Mesothelial cell of epicardium (in vitro differentiated cells): ENCODE measurements at regions not wholly inside any gene's neighbourhood (a gene's known extent, or its start where the extent isn't known, plus 50 kb on each side); places are given as distances from the start of the nearest gene placed in this dataset.

Source experiments
- DNase-seq, 2 experiments: peaks; one replicate each; pipeline ENCODE4 v3.0.0; 2021; ENCODE audit warnings: low spot score in 2 of 2; ENCODE audit not compliant: unreplicated experiment in 2 of 2
- H3K27ac Mint-ChIP-seq: 2 replicates; pipeline ENCODE4 v1.8.0; 2021; ENCODE audit warnings: mixed read lengths
- H3K27me3 Mint-ChIP-seq: 2 replicates; pipeline ENCODE4 v1.8.0; 2021; ENCODE audit warnings: low read depth, mixed read lengths
- H3K36me3 Mint-ChIP-seq: 2 replicates; pipeline ENCODE4 v1.8.0; 2021; ENCODE audit warnings: mixed read lengths
- H3K4me1 Mint-ChIP-seq: 2 replicates; pipeline ENCODE4 v1.8.0; 2021; ENCODE audit warnings: mixed read lengths
- H3K4me3 Mint-ChIP-seq: 2 replicates; pipeline ENCODE4 v1.8.0; 2021; ENCODE audit warnings: mild to moderate bottlenecking, moderate library complexity, mixed read lengths
- H3K9me3 Mint-ChIP-seq: 2 replicates; pipeline ENCODE4 v1.8.0; 2021; ENCODE audit warnings: mixed read lengths
- CTCF ChIP-seq: fragments of 200-600 bp; sonication (generic); IDR thresholded peaks from one replicate; pipeline ENCODE4 v1.5.0; 2021; ENCODE audit warnings: antibody characterized with exemption; ENCODE audit not compliant: unreplicated experiment

- Mint-ChIP-seq H3K9me3 (peaks cover 3% of the 10 kb centered on the region), H3K27me3 (no peaks in the 10 kb centered on the region), H3K27ac (peak overlapping the region; percentile 95), H3K4me1 (peaks cover 47% of the 10 kb centered on the region), H3K4me3 (no peak overlapping the region), H3K36me3 (no peaks in the 10 kb centered on the region)
- no peak for DNase-seq
- no peak for TF ChIP-seq CTCF
Measured at GRCh38 chr3:150249779-150250470, 158.2 kb upstream of the TSC22D2 start.

GRCh38 chr3:150248888-150249681 lies 159.0 kb upstream of the TSC22D2 start:
- TF ChIP-seq CTCF = no peak
- Mint-ChIP-seq H3K9me3 (peaks cover 3% of the 10 kb centered on the region), H3K36me3 (no peaks in the 10 kb centered on the region), H3K4me1 (peaks cover 41% of the 10 kb centered on the region), H3K27ac (peak overlapping the region; percentile 95), H3K4me3 (no peak overlapping the region), H3K27me3 (no peaks in the 10 kb centered on the region)
- no peak for DNase-seq

GRCh38 chr3:150248116-150248887 lies 159.8 kb upstream of the TSC22D2 start:
- no peak overlapping the region for H3K4me3 Mint-ChIP-seq
- peak overlapping the region; percentile 95 for H3K27ac Mint-ChIP-seq
- peaks cover 45% of the 10 kb centered on the region for H3K4me1 Mint-ChIP-seq
- peaks cover 6% of the 10 kb centered on the region for H3K9me3 Mint-ChIP-seq
- no peaks in the 10 kb centered on the region for H3K36me3 Mint-ChIP-seq
- TF ChIP-seq CTCF = no peak
- H3K27me3 Mint-ChIP-seq = no peaks in the 10 kb centered on the region
- no peak for DNase-seq

- H3K9me3 Mint-ChIP-seq = peaks cover 6% of the 10 kb centered on the region
- H3K27ac Mint-ChIP-seq = peak overlapping the region; percentile 62
- no peak for TF ChIP-seq CTCF
- H3K36me3 Mint-ChIP-seq = no peaks in the 10 kb centered on the region
- DNase-seq = no peak
- no peaks in the 10 kb centered on the region for H3K27me3 Mint-ChIP-seq
- no peak overlapping the region for H3K4me3 Mint-ChIP-seq
- H3K4me1 Mint-ChIP-seq = peaks cover 48% of the 10 kb centered on the region
Measured at GRCh38 chr3:150247441-150247840, 160.7 kb upstream of the TSC22D2 start.

- H3K27ac Mint-ChIP-seq = peak overlapping the region; percentile 63
- no peak overlapping the region for H3K4me3 Mint-ChIP-seq
Measured at GRCh38 chr3:150243466-150243865, 164.6 kb upstream of the TSC22D2 start.

More at GRCh38 chr3:150243466-150243865, 164.6 kb upstream of the TSC22D2 start:
- DNase-seq = no peak
- peaks cover 37% of the 10 kb centered on the region for H3K4me1 Mint-ChIP-seq
- peaks cover 6% of the 10 kb centered on the region for H3K9me3 Mint-ChIP-seq
- no peaks in the 10 kb centered on the region for H3K27me3 Mint-ChIP-seq
- H3K36me3 Mint-ChIP-seq = no peaks in the 10 kb centered on the region
- TF ChIP-seq CTCF = no peak
